Endothelial cell of umbilical vein (primary cell): ENCODE measurements at regions not wholly inside any gene's neighbourhood (a gene's known extent, or its start where the extent isn't known, plus 50 kb on each side); places are given as distances from the start of the nearest gene placed in this dataset.

ENCODE experiments used
- BruUV-seq: library from RNA; stranded (reverse); fragments of 400-500 nt; replicated peaks from 2 replicates; lab custom pipeline; 2021; lab: Mats Ljungman, UMichigan
- CTCF ChIA-PET: fragments of 300-600, 350-600 bp; sonication (Branson Sonifier 250); formaldehyde crosslinking; loops from one replicate; lab custom pipeline; 2021; ENCODE audit warnings: antibody characterized with exemption, inconsistent platforms; lab: Charles Lee
- POLR2A ChIA-PET: fragments of 300-600, 350-600 bp; sonication (Branson Sonifier 250); formaldehyde crosslinking; loops from one replicate; lab custom pipeline; 2021; ENCODE audit warnings: antibody characterized with exemption, inconsistent platforms; lab: Charles Lee
- DNase-seq: peaks from one replicate; pipeline ENCODE4 v3.0.0-alpha.2; 2011; ENCODE audit warnings: low read depth, low spot score
- FAIRE-seq: peaks from 2 replicates; lab custom pipeline; 2011; peaks lifted over from hg19 to GRCh38; lab: Jason Lieb, UNC
- H2AFZ ChIP-seq: 2 replicates; pipeline ENCODE4 v1.6.0; 2012; ENCODE audit warnings: low read depth, low read length, control low read depth, inconsistent platforms
- H3K27ac ChIP-seq: 2 replicates; pipeline ENCODE4 v1.5.1; 2011; ENCODE audit warnings: low read depth, mild to moderate bottlenecking, control low read depth, low read length, moderate library complexity; ENCODE audit not compliant: insufficient read depth
- H3K27me3 ChIP-seq, 2 experiments: 2 replicates each; pipeline versions ENCODE4 v1.6.0 to v1.6.1; 2011; ENCODE audit warnings: low read length in 2 of 2, mixed read lengths in 1 of 2; ENCODE audit not compliant: control insufficient read depth in 2 of 2, insufficient read depth in 2 of 2
- H3K36me3 ChIP-seq, 2 experiments: 2 replicates in 1 of 2; 3 replicates in 1 of 2; pipeline ENCODE4 v1.5.1; 2011; ENCODE audit warnings: low read length in 2 of 2, mild to moderate bottlenecking in 1 of 2, moderate library complexity in 1 of 2; ENCODE audit not compliant: control insufficient read depth in 2 of 2, insufficient read depth in 2 of 2; ENCODE audit errors: extremely low read depth in 1 of 2
- H3K4me1 ChIP-seq: 3 replicates; pipeline ENCODE4 v1.5.1; 2011; ENCODE audit warnings: mild to moderate bottlenecking, low read length; ENCODE audit not compliant: control insufficient read depth, insufficient read depth; ENCODE audit errors: extremely low read depth
- H3K4me2 ChIP-seq: 2 replicates; pipeline ENCODE4 v1.6.1; 2011; ENCODE audit warnings: low read length, control low read depth, mixed read lengths; ENCODE audit not compliant: insufficient read depth
- H3K4me3 ChIP-seq, 3 experiments: fragments of 200-600 bp in 1 of 3; sonication (generic), shearing (Covaris generic) in 1 of 3; replicated peaks in 1 of 3; 2 replicates each; pipeline ENCODE4 v1.5.1; 2011 to 2016; ENCODE audit warnings: control low read depth in 3 of 3, low read length in 3 of 3, mild to moderate bottlenecking in 2 of 3, inconsistent platforms in 1 of 3, low read depth in 1 of 3, moderate library complexity in 1 of 3; ENCODE audit not compliant: insufficient read depth in 1 of 3
- H3K79me2 ChIP-seq: 2 replicates; pipeline ENCODE4 v1.6.0; 2012; ENCODE audit warnings: low read length, inconsistent platforms; ENCODE audit not compliant: control insufficient read depth, insufficient read depth
- H3K9ac ChIP-seq: replicated peaks from 2 replicates; pipeline ENCODE3; 2011; ENCODE audit warnings: low read length, control low read depth; ENCODE audit not compliant: insufficient read depth; ENCODE audit errors: extremely low read depth
- H3K9me1 ChIP-seq: replicated peaks from 3 replicates; pipeline ENCODE4 v1.6.0; 2011; ENCODE audit warnings: mild to moderate bottlenecking, low read length; ENCODE audit not compliant: control insufficient read depth, insufficient read depth; ENCODE audit errors: extremely low read depth
- H3K9me3 ChIP-seq: replicated peaks from 2 replicates; pipeline ENCODE4 v1.5.1; 2012; ENCODE audit warnings: low read length, inconsistent platforms; ENCODE audit not compliant: control insufficient read depth, insufficient read depth
- H4K20me1 ChIP-seq: replicated peaks from 2 replicates; pipeline ENCODE3; 2011; ENCODE audit warnings: mild to moderate bottlenecking, low read length; ENCODE audit not compliant: control insufficient read depth, insufficient read depth; ENCODE audit errors: extremely low read depth
- EZH2 ChIP-seq: IDR thresholded peaks from 2 replicates; pipeline ENCODE4 v1.6.1; 2012; ENCODE audit warnings: borderline replicate concordance, low read depth, mild to moderate bottlenecking, moderate library complexity, low read length, inconsistent platforms; ENCODE audit not compliant: severe bottlenecking
- FOS ChIP-seq: IDR thresholded peaks from 2 replicates; pipeline ENCODE4 v1.6.1; 2011; ENCODE audit warnings: mild to moderate bottlenecking, low read length, moderate library complexity, borderline replicate concordance; ENCODE audit not compliant: insufficient read depth
- GATA2 ChIP-seq: IDR thresholded peaks from 2 replicates; pipeline ENCODE4 v1.7.0; 2011; ENCODE audit warnings: low read depth, mild to moderate bottlenecking, moderate library complexity, mixed read lengths, low read length; ENCODE audit not compliant: insufficient read length, insufficient read depth
- JUN ChIP-seq: IDR thresholded peaks from 2 replicates; pipeline ENCODE4 v1.6.1; 2011; ENCODE audit warnings: borderline replicate concordance, low read depth; ENCODE audit not compliant: insufficient read length, insufficient read depth
- MYC ChIP-seq: IDR thresholded peaks from one replicate; pipeline ENCODE4 v1.6.1; 2011; ENCODE audit warnings: mild to moderate bottlenecking, low read depth, low read length
- POLR2A ChIP-seq: IDR thresholded peaks from 2 replicates; pipeline ENCODE4 v1.6.1; 2012; ENCODE audit warnings: low read depth, mild to moderate bottlenecking, control low read depth, low read length
- POLR2AphosphoS5 ChIP-seq: IDR thresholded peaks from 2 replicates; pipeline ENCODE4 v1.6.1; 2012; ENCODE audit warnings: low read depth, mild to moderate bottlenecking, control low read depth, low read length, moderate library complexity; ENCODE audit not compliant: insufficient read depth
- dilution Hi-C: fragments of 300-500 bp; cut with MboI; formaldehyde crosslinking; loops from one replicate; pipeline ENCODE4 v1.15.0; 2019; ENCODE audit warnings: low sequenced_read_pairs; ENCODE audit not compliant: extremely low pct_ligation_motif_present
- intact Hi-C: fragments of 100-400 bp; cut with micrococcal nuclease; formaldehyde crosslinking; loops from one replicate; pipeline ENCODE4 v1.10.0; 2022
- TF ChIP-seq, protein P1 (sequence below), 2 donors: IDR thresholded peaks; 1 replicate in 1 of 2; 2 replicates in 1 of 2; pipeline ENCODE4 v1.5.1; 2011; ENCODE audit warnings: low read length in 2 of 2, mild to moderate bottlenecking in 2 of 2, moderate library complexity in 2 of 2, control low read depth in 1 of 2, inconsistent platforms in 1 of 2, low read depth in 1 of 2; ENCODE audit not compliant: insufficient read depth in 1 of 2; ENCODE audit errors: extremely low read depth in 1 of 2
- TF ChIP-seq, protein P2 (sequence below): IDR thresholded peaks from 2 replicates; pipeline ENCODE4 v1.6.1; 2011; ENCODE audit not compliant: insufficient read depth, insufficient read length

- Histone ChIP-seq H2AFZ (no peak overlapping the region), H3K9me1 (no peaks in the 10 kb centered on the region), H3K79me2 (no peaks in the 10 kb centered on the region), H3K27me3 (no peaks in the 10 kb centered on the region), H3K36me3 (no peaks in the 10 kb centered on the region), H3K27ac (no peak overlapping the region), H4K20me1 (no peaks in the 10 kb centered on the region), H3K4me1 (no peaks in the 10 kb centered on the region), H3K4me3 (no peak overlapping the region), H3K4me2 (no peak overlapping the region), H3K9me3 (peaks cover 7% of the 10 kb centered on the region), H3K9ac (no peak overlapping the region)
- ChIA-PET POLR2A (no interaction called here), CTCF (no interaction called here)
- dilution Hi-C loops (no loop called here), intact Hi-C loops (no loop called here)
- DNase-seq (no peak), FAIRE-seq (no peak)
- no TSS peak for BruUV-seq
- TF ChIP-seq EZH2 (no peak), MYC (no peak), JUN (no peak), GATA2 (no peak), POLR2A (no peak), POLR2AphosphoS5 (no peak), FOS (no peak)
- TF ChIP-seq, protein P1, sequence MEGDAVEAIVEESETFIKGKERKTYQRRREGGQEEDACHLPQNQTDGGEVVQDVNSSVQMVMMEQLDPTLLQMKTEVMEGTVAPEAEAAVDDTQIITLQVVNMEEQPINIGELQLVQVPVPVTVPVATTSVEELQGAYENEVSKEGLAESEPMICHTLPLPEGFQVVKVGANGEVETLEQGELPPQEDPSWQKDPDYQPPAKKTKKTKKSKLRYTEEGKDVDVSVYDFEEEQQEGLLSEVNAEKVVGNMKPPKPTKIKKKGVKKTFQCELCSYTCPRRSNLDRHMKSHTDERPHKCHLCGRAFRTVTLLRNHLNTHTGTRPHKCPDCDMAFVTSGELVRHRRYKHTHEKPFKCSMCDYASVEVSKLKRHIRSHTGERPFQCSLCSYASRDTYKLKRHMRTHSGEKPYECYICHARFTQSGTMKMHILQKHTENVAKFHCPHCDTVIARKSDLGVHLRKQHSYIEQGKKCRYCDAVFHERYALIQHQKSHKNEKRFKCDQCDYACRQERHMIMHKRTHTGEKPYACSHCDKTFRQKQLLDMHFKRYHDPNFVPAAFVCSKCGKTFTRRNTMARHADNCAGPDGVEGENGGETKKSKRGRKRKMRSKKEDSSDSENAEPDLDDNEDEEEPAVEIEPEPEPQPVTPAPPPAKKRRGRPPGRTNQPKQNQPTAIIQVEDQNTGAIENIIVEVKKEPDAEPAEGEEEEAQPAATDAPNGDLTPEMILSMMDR (IDR thresholded peaks at IDR 0.05; ENCODE audit: extremely low read depth in 1 of 2, insufficient read depth in 1 of 2, low read depth in 1 of 2, low read length in 2 of 2) = no peak
- TF ChIP-seq, protein P2, sequence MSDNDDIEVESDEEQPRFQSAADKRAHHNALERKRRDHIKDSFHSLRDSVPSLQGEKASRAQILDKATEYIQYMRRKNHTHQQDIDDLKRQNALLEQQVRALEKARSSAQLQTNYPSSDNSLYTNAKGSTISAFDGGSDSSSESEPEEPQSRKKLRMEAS = no peak
Observed at GRCh38 chr7:67654642-67655041, 658.0 kb downstream of the TYW1 start.
